ENCODE measurements at regions not wholly inside any gene's neighbourhood (a gene's known extent, or its start where the extent isn't known, plus 50 kb on each side); places are given as distances from the start of the nearest gene placed in this dataset.
"Not testable (repeated sequence)": the region's sequence is repeated elsewhere in the genome, so short reads cannot be mapped to it uniquely, and the experiment has no call there.

DNA sequence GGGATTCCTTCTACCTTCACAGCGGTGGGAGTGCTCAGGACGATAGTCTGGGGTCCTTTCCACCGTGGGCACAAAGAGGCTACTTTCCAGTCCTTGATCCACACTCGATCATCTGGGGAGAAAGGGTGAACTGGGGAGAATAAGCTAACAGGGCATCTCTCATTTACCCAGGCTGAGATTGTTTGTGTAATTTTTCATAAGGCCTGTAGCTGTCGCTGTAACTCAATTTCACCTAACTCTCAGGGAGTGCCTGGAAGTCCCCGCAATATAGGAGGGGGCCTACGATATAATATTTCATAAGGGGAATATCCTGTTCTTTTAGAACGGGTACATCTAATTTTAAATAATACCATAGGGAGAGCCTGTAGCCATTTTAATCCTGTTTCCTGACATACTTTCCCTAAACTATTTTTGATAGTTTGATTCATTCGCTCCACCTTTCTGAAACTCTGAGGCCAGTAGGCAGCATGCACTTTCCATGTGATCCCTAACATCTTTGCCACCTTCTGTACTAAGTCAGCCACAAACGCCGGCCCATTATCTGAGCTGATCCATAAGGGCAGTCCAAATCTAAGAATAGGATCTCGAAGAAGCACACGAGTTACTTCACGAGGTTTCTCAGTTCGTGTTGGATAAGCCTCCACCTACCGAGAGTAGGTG lies 127.2 kb upstream of the CCZ1B start:
- H3K27me3 ChIP-seq; H3K4me3 ChIP-seq; H3K9ac ChIP-seq (ENCODE audit: low read depth in 2 of 2, low read length in 2 of 2); H3K4me1 ChIP-seq; H3K9me3 ChIP-seq; H3K36me3 ChIP-seq; DNase-seq; H3K27ac ChIP-seq; intact Hi-C loops (cut with DNase I): not testable (repeated sequence)
- TF ChIP-seq, protein P1, sequence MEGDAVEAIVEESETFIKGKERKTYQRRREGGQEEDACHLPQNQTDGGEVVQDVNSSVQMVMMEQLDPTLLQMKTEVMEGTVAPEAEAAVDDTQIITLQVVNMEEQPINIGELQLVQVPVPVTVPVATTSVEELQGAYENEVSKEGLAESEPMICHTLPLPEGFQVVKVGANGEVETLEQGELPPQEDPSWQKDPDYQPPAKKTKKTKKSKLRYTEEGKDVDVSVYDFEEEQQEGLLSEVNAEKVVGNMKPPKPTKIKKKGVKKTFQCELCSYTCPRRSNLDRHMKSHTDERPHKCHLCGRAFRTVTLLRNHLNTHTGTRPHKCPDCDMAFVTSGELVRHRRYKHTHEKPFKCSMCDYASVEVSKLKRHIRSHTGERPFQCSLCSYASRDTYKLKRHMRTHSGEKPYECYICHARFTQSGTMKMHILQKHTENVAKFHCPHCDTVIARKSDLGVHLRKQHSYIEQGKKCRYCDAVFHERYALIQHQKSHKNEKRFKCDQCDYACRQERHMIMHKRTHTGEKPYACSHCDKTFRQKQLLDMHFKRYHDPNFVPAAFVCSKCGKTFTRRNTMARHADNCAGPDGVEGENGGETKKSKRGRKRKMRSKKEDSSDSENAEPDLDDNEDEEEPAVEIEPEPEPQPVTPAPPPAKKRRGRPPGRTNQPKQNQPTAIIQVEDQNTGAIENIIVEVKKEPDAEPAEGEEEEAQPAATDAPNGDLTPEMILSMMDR (IDR thresholded peaks at IDR 0.05) = peak; percentile 27

DNA sequence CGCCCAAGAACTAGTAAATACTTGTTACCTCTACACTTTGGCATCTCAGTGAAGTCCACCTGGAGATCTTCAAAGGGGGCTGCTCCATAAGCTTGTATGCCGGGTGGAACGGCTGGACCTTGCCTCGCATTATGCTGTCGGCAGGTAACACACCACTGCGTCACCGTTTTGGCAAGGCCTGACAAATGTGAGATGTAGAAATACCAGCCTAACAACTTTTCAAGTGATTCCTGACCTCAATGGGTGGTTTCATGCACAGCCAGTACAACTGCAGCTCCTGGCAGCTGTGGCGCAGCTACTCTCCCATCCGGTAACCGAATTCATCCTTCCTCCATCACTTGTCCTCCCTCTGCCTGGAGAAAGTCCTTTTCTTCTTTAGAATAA lies 127.7 kb upstream of the CCZ1B start:
- H3K27ac ChIP-seq; H3K9ac ChIP-seq (ENCODE audit: low read depth in 2 of 2, low read length in 2 of 2); H3K4me1 ChIP-seq; H3K4me3 ChIP-seq; intact Hi-C loops (cut with DNase I); H3K9me3 ChIP-seq; H3K36me3 ChIP-seq; H3K27me3 ChIP-seq: not testable (repeated sequence)
- peak; percentile 38 for DNase-seq

GRCh38 chr7:6955385-6955784 lies 129.3 kb upstream of the CCZ1B start:
- DNase-seq; intact Hi-C loops (cut with DNase I); H3K9ac ChIP-seq (ENCODE audit: low read depth in 2 of 2, low read length in 2 of 2); H3K9me3 ChIP-seq; H3K4me3 ChIP-seq; H3K4me1 ChIP-seq; H3K27ac ChIP-seq; H3K36me3 ChIP-seq; H3K27me3 ChIP-seq: not testable (repeated sequence)

DNA sequence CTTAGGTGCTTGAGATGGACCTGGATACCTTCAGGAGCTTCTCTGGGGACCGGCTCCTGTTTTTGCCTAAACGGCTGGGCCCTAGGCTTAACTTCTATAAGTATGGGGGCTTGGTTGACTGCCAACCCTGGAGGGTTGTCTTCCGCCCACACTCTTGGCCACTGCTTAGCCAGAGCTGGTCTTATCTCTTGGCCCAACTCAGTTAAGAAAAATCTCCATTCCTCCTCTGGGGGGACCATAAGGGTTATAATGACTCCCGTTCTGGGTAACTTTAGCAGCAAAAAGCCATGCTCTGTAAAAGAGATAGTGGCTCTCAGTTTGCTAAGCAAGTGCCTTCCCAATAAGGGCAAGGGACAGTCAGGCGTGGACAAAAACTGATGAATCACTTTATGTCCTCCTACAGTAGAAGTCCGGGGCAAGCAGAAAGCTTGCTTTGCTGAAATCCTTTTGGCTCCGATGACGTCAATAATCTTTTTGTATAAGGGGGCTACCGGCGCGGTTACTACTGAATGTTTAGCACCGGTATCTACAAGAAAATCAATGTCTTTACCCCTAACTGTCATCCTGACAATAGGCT lies 130.0 kb upstream of the CCZ1B start:
- H3K27me3 ChIP-seq; H3K36me3 ChIP-seq; H3K27ac ChIP-seq; DNase-seq; H3K9me3 ChIP-seq; H3K4me3 ChIP-seq; intact Hi-C loops (cut with DNase I); H3K4me1 ChIP-seq; H3K9ac ChIP-seq (ENCODE audit: low read depth in 2 of 2, low read length in 2 of 2): not testable (repeated sequence)

DNA sequence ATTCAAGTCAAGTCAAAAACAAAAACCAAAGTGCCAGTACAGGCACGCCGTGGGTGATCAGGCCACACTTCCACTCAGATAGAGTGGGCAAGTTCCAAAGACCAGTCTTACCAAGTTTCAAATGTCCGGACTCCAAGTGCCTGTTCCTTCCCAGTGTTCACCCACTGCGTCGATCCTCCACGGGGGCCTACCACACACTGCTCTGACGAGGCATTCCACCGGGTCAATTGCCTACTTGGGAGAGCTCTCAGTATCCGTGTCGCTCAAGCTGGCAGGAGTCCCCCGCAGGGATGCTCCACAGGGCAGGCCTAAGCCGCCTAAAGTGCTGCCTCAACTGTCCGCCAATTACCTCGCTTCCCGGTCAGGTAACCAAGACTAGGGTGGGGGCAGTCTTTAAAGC lies 132.3 kb upstream of the CCZ1B start:
- intact Hi-C loops (cut with DNase I); H3K4me3 ChIP-seq; H3K4me1 ChIP-seq; H3K27me3 ChIP-seq; H3K27ac ChIP-seq; H3K9me3 ChIP-seq; H3K36me3 ChIP-seq; DNase-seq; H3K9ac ChIP-seq (ENCODE audit: low read depth in 2 of 2, low read length in 2 of 2): not testable (repeated sequence)

DNA sequence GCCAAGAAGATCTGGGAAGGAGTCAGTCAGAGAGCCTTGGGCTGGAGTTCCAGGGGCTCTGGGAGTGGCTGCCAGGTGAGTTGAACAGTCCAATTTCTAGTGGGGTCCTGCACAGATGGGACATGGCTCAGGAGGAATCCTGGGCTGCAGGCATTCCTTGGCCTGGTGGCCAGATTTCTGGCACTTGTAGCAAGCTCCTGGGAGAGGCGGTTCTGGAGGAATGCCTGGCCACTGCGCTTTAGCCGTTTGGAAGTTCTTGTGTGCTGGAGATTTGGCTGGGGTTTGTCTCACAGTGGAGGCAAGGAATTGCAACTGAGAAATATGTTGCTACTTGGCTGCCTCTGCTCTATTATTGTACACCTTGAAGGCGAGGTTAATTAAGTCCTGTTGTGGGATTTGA lies 133.9 kb upstream of the CCZ1B start:
- H3K9me3 ChIP-seq; H3K27me3 ChIP-seq; H3K36me3 ChIP-seq; intact Hi-C loops (cut with DNase I); H3K4me3 ChIP-seq; DNase-seq; H3K4me1 ChIP-seq; H3K27ac ChIP-seq; H3K9ac ChIP-seq (ENCODE audit: low read depth in 2 of 2, low read length in 2 of 2): not testable (repeated sequence)

DNA sequence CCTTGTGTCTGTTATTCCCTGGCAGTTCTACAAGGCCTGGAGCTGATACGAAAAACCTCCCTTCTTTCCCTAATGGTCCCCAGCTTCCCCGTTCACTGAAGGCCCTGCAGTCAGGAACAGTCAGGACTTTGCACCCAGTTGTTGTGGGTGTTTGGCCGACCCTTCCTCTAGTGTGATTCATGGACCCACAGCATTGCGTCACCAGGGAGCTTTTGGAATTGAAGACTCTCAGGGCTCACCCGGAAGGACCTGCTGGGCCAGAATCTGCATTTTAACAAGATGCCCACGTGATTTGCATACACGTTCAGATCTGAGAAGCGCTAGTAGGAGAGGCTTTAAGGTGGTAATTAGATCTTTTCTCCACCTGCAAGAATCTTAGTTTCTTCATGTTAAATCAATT lies 136.8 kb upstream of the CCZ1B start:
- H3K4me1 ChIP-seq; H3K27me3 ChIP-seq; H3K4me3 ChIP-seq; H3K9ac ChIP-seq (ENCODE audit: low read depth in 2 of 2, low read length in 2 of 2); DNase-seq; H3K27ac ChIP-seq; intact Hi-C loops (cut with DNase I); H3K9me3 ChIP-seq; H3K36me3 ChIP-seq: not testable (repeated sequence)

- peak; percentile 83 for DNase-seq
- intact Hi-C loops (cut with DNase I); H3K9ac ChIP-seq (ENCODE audit: low read depth in 2 of 2, low read length in 2 of 2); H3K9me3 ChIP-seq; H3K4me3 ChIP-seq; H3K4me1 ChIP-seq; H3K27me3 ChIP-seq; H3K27ac ChIP-seq; H3K36me3 ChIP-seq: not testable (repeated sequence)
- TF ChIP-seq, protein P1 (IDR thresholded peaks at IDR 0.05) = peak; percentile 43
Measured at GRCh38 chr7:6965051-6965450, 139.0 kb upstream of the CCZ1B start.

GRCh38 chr7:6970180-6970579 lies 144.1 kb upstream of the CCZ1B start:
- intact Hi-C loops (cut with DNase I); H3K9ac ChIP-seq (ENCODE audit: low read depth in 2 of 2, low read length in 2 of 2); H3K4me3 ChIP-seq; H3K27ac ChIP-seq; H3K9me3 ChIP-seq; H3K36me3 ChIP-seq; H3K4me1 ChIP-seq; DNase-seq; H3K27me3 ChIP-seq: not testable (repeated sequence)

- H3K27me3 ChIP-seq; H3K36me3 ChIP-seq; H3K27ac ChIP-seq; H3K9me3 ChIP-seq; intact Hi-C loops (cut with DNase I); H3K9ac ChIP-seq (ENCODE audit: low read depth in 2 of 2, low read length in 2 of 2); DNase-seq; H3K4me3 ChIP-seq; H3K4me1 ChIP-seq: not testable (repeated sequence)
Measured at GRCh38 chr7:6974876-6975275, 148.8 kb upstream of the CCZ1B start.

DNA sequence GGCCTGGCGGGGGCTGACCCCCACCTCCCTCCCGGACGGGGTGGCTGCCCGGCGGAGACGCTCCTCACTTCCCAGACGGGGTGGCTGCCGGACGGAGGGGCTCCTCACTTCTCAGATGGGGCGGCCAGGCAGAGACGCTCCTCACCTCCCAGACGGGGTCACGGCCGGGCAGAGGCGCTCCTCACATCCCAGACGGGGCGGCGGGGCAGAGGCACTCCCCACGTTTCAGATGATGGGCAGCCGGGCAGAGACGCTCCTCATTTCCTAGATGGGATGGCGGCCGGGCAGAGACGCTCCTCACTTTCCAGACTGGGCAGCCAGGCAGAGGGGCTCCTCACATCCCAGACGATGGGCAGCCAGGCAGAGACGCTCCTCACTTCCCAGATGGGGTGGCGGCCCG lies 149.3 kb upstream of the CCZ1B start:
- H3K27me3 ChIP-seq; H3K36me3 ChIP-seq; H3K4me1 ChIP-seq; H3K27ac ChIP-seq; H3K4me3 ChIP-seq; H3K9me3 ChIP-seq; H3K9ac ChIP-seq (ENCODE audit: low read depth in 2 of 2, low read length in 2 of 2); DNase-seq; intact Hi-C loops (cut with DNase I): not testable (repeated sequence)

DNA sequence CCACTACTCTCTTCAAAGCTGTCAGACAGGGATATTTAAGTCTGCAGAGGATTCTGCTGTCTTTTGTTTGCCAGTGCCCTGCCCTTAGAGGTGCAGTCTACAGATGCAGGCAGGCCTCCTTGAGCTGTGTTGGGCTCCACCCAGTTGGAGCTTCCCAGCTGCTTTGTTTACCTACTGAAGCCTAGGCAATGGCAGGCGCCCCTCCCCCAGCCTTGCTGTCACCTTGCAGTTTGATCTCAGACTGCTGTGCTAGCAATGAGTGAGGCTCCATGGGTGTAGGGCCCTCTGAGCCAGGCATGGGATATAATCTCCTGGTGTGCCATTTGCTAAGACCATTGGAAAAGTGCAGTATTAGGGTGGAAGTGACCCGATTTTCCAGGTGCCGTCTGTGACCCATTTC lies 151.3 kb upstream of the CCZ1B start:
- H3K27ac ChIP-seq; H3K4me3 ChIP-seq; H3K36me3 ChIP-seq; H3K4me1 ChIP-seq; H3K9me3 ChIP-seq; intact Hi-C loops (cut with DNase I); H3K27me3 ChIP-seq; H3K9ac ChIP-seq (ENCODE audit: low read depth in 2 of 2, low read length in 2 of 2): not testable (repeated sequence)
- DNase-seq = peak; percentile 34

All from colonic mucosa (tissue), 4 donors.